Epithelial cell of esophagus (primary cell): ENCODE measurements at regions not wholly inside any gene's neighbourhood (a gene's known extent, or its start where the extent isn't known, plus 50 kb on each side); places are given as distances from the start of the nearest gene placed in this dataset.

ENCODE experiments used
- DNase-seq: peaks from one replicate; pipeline ENCODE4 v3.0.0; 2010; ENCODE audit warnings: low read depth
- H3K4me3 ChIP-seq: 2 replicates; pipeline ENCODE4 v1.5.1; 2011; ENCODE audit warnings: mild to moderate bottlenecking, low read length, control low read depth
- TF ChIP-seq, protein P1 (sequence below): IDR thresholded peaks from 2 replicates; pipeline ENCODE4 v1.5.1; 2011; ENCODE audit warnings: low read depth, mild to moderate bottlenecking, low read length, control low read depth, inconsistent platforms; ENCODE audit not compliant: insufficient read depth; ENCODE audit errors: missing control alignments

- H3K4me3 ChIP-seq = no peak overlapping the region
- TF ChIP-seq, protein P1, sequence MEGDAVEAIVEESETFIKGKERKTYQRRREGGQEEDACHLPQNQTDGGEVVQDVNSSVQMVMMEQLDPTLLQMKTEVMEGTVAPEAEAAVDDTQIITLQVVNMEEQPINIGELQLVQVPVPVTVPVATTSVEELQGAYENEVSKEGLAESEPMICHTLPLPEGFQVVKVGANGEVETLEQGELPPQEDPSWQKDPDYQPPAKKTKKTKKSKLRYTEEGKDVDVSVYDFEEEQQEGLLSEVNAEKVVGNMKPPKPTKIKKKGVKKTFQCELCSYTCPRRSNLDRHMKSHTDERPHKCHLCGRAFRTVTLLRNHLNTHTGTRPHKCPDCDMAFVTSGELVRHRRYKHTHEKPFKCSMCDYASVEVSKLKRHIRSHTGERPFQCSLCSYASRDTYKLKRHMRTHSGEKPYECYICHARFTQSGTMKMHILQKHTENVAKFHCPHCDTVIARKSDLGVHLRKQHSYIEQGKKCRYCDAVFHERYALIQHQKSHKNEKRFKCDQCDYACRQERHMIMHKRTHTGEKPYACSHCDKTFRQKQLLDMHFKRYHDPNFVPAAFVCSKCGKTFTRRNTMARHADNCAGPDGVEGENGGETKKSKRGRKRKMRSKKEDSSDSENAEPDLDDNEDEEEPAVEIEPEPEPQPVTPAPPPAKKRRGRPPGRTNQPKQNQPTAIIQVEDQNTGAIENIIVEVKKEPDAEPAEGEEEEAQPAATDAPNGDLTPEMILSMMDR = no peak
- DNase-seq = no peak
These were observed 124.8 kb upstream of the SIX2 start for GRCh38 chr2:45134014-45134413.

DNA sequence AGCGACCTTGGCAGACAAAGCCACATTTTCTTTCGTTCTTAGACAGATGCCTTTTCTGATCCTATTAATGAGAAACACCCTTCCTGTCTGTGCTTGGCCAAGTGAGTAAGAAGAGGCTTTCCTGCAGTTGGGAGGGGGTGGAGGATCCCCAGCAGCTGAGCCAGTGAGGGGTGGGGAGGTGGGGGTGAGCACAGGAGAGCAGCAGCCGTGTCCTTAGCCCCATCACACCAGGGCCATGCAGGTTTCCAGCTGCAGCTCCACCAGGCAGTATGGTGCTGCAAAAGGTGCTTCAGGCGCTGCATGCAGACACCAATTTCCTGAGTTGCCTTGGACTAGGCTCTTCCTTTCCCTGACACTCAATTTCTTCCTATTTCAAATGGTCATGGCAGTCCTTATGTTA is 123.3 kb upstream of the SIX2 start:
- no peak overlapping the region for H3K4me3 ChIP-seq
- DNase-seq = no peak
- TF ChIP-seq, protein P1 = no peak

DNA sequence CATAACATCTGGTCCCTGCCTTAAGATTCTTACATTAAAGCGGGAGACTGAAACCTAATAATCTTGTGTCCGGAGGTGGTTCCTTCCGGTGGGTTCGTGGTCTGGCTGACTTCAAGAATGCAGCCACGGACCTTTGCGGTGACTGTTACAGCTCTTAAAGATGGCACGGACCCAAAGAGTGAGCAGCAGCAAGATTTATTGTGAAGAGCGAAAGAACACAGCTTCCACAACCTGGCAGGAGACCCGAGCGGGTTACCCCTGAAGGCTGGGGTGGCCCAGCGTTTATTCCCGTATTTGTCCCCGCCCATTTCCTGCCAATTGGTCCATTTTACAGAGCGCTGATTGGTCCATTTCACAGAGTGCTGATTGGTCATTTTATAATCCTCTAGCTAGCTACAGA is 122.3 kb upstream of the SIX2 start:
- TF ChIP-seq, protein P1 = no peak
- no peak overlapping the region for H3K4me3 ChIP-seq
- no peak for DNase-seq

DNA sequence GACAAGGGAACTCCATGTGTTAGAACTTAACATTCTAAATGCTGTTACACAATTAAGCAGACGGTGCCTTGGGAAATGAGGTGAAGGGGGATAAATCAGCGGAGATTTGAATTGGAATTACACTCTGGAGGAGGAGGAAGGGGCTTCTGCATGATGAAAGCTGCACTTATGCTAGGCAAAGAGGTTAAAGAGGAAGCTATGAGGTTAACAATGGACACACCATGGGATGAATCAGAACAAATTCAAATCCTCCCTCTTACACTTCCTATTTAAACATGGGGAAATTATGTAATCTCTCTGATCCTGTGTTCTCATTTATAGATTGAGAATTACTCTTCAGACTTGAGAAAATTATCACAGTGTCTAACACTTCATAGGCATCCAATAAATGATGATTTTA is 121.5 kb upstream of the SIX2 start:
- TF ChIP-seq, protein P1 = no peak

DNA sequence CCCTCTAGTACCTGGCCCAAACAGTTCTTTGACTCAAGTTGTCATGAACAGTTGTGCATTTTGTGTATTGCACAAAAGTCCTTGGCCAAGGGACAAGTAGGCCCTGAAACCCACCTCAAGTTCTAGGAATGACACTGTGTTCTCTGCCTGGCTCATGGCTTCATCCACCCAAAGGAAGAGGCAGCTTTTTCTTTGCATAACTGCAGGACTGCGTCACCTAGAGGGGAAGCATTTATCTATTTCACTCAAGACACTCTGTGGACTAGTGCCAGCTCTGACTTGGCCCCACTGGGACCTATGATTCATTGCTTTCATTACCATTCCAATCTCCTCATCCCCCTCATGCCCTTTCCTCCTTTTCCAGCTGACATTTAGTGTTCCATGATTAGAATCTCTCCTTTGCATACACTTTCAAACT is 119.3 kb upstream of the SIX2 start:
- peak; percentile 84 for DNase-seq
- no peak overlapping the region for H3K4me3 ChIP-seq
- TF ChIP-seq, protein P1 = no peak

More for the DNA sequence above, 121.5 kb upstream of the SIX2 start:
- DNase-seq = peak; percentile 17
- H3K4me3 ChIP-seq = no peak overlapping the region

DNA sequence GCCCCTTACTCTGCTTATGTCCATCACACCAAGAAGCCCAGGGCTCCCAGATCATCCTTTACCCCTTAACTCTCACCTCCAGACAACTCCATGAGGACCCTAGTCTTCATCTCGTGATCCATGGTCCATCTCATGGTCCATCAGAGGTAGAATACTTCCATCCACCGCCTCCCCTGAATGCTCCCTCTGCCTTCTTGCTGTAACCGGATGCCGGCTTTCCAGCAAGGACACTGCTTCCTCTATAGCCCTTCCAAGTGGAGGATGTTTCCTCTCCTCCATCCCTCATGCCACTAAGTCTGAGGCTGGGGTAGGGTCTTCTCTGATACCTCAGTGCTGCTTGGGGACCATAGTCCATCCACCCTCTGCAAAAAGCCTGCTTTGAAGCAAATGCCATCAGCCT is 118.6 kb upstream of the SIX2 start:
- TF ChIP-seq, protein P1 = no peak
- no peak for DNase-seq
- no peak overlapping the region for H3K4me3 ChIP-seq

DNA sequence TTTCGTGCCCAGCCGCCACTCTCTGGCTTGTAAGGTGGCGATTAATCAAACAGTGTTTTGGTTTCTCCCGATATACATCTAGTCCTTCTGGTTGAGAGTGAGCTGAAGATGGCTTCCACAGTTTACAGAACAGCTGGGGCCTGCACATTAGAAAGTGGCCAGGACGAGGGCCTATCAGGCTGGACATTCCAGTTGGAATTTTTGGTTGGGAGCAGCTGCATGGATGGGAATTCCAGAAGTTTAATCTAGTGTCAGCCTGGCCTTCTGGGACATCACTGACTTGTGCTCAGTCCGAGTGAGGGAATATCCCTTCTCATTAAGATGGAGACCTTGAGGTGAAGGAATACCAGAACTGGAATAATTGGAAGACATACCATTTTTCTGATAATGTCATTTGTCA is 118.1 kb upstream of the SIX2 start:
- DNase-seq = no peak
- H3K4me3 ChIP-seq = no peak overlapping the region
- TF ChIP-seq, protein P1 = no peak
